H1 (cell line): ENCODE measurements at regions not wholly inside any gene's neighbourhood (a gene's known extent, or its start where the extent isn't known, plus 50 kb on each side); places are given as distances from the start of the nearest gene placed in this dataset.

ENCODE experiments used
- CTCF ChIA-PET: fragments of 300-600 bp; sonication (Branson Sonifier 250); formaldehyde crosslinking; loops from one replicate; lab custom pipeline; 2021; ENCODE audit not compliant: partially characterized antibody; lab: Charles Lee
- POLR2A ChIA-PET: fragments of 300-600 bp; sonication (Branson Sonifier 250); formaldehyde crosslinking; loops from one replicate; lab custom pipeline; 2021; ENCODE audit warnings: inconsistent platforms; ENCODE audit not compliant: partially characterized antibody; lab: Charles Lee
- DNase-seq, 2 experiments: peaks; one replicate each; pipeline versions ENCODE4 v3.0.0 to v3.0.0-alpha.2; 2010 to 2022; ENCODE audit warnings: low spot score in 2 of 2, low read depth in 1 of 2, mixed read lengths in 1 of 2
- FAIRE-seq: peaks from 2 replicates; lab custom pipeline; 2011; peaks lifted over from hg19 to GRCh38; lab: Jason Lieb, UNC
- H2AFZ ChIP-seq: 2 replicates; pipeline ENCODE4 v1.8.1; 2012; ENCODE audit warnings: low read length, inconsistent platforms
- H2AK5ac ChIP-seq: 2 replicates; pipeline ENCODE4 v1.6.1; 2013; ENCODE audit warnings: low read depth, low read length
- H2BK120ac ChIP-seq: replicated peaks from 2 replicates; pipeline ENCODE3; 2013; ENCODE audit warnings: low read depth, low read length, inconsistent platforms
- H2BK12ac ChIP-seq: 2 replicates; pipeline ENCODE4 v1.6.1; 2013; ENCODE audit warnings: low read depth, low read length
- H2BK15ac ChIP-seq: 2 replicates; pipeline ENCODE4 v1.6.1; 2013; ENCODE audit warnings: low read length
- H2BK20ac ChIP-seq: 2 replicates; pipeline ENCODE4 v1.6.1; 2013; ENCODE audit warnings: low read length
- H2BK5ac ChIP-seq: 2 replicates; pipeline ENCODE4 v1.6.1; 2013; ENCODE audit warnings: low read depth, low read length
- H3K14ac ChIP-seq: 2 replicates; pipeline ENCODE4 v1.6.1; 2013; ENCODE audit warnings: inconsistent platforms; ENCODE audit not compliant: insufficient read length
- H3K18ac ChIP-seq: 2 replicates; pipeline ENCODE4 v1.6.1; 2013; ENCODE audit warnings: low read length; ENCODE audit errors: extremely low read depth
- H3K23ac ChIP-seq: 2 replicates; pipeline ENCODE4 v1.6.1; 2013; ENCODE audit warnings: inconsistent platforms; ENCODE audit not compliant: insufficient read length
- H3K23me2 ChIP-seq: 2 replicates; pipeline ENCODE4 v1.6.1; 2013; ENCODE audit warnings: low read depth, low read length
- H3K27ac ChIP-seq: 2 replicates; pipeline ENCODE4 v1.6.1; 2011; ENCODE audit warnings: low read depth, low read length, inconsistent platforms
- H3K27me3 ChIP-seq, 4 experiments: replicated peaks in 1 of 4; 1 replicate in 1 of 4; 2 replicates in 3 of 4; pipeline versions ENCODE4 v1.6.1 to v1.8.1; 2011 to 2013; ENCODE audit warnings: low read length in 3 of 4, mild to moderate bottlenecking in 3 of 4, inconsistent platforms in 2 of 4, mixed read lengths in 2 of 4, moderate library complexity in 1 of 4; ENCODE audit not compliant: control insufficient read depth in 3 of 4, insufficient read depth in 3 of 4; ENCODE audit errors: extremely low read depth in 1 of 4
- H3K36me3 ChIP-seq, 4 experiments: 2 replicates each; pipeline versions ENCODE4 v1.6.1 to v1.8.1; 2011 to 2013; ENCODE audit warnings: mild to moderate bottlenecking in 4 of 4, low read length in 3 of 4, moderate library complexity in 2 of 4, control low read depth in 1 of 4, inconsistent platforms in 1 of 4; ENCODE audit not compliant: insufficient read depth in 4 of 4, control insufficient read depth in 2 of 4
- H3K4ac ChIP-seq: replicated peaks from 2 replicates; pipeline ENCODE3; 2013; ENCODE audit warnings: low read length, low read depth, mixed read lengths, inconsistent platforms; ENCODE audit not compliant: insufficient read length
- H3K4me1 ChIP-seq, 4 experiments: replicated peaks in 1 of 4; 1 replicate in 1 of 4; 2 replicates in 3 of 4; pipeline versions ENCODE4 v1.6.1 to v1.8.1; 2011 to 2013; ENCODE audit warnings: low read length in 3 of 4, inconsistent platforms in 2 of 4, mixed read lengths in 1 of 4; ENCODE audit not compliant: insufficient read depth in 4 of 4, control insufficient read depth in 3 of 4
- H3K4me2 ChIP-seq, 2 experiments: 2 replicates each; pipeline versions ENCODE4 v1.6.1 to v1.8.1; 2011 to 2013; ENCODE audit warnings: low read depth in 2 of 2, low read length in 2 of 2, control low read depth in 1 of 2, inconsistent platforms in 1 of 2, mild to moderate bottlenecking in 1 of 2; ENCODE audit not compliant: insufficient read depth in 1 of 2
- H3K4me3 ChIP-seq, 4 experiments: fragments of 200-600, 300-600 bp in 1 of 4; sonication (generic), shearing (Covaris generic), sonication (Bioruptor Twin) in 1 of 4; 2 replicates each; pipeline versions ENCODE4 v1.5.1 to v1.8.1; 2011 to 2016; ENCODE audit warnings: low read length in 4 of 4, low read depth in 3 of 4, control low read depth in 2 of 4, inconsistent platforms in 2 of 4, mild to moderate bottlenecking in 2 of 4, mixed read lengths in 1 of 4, moderate library complexity in 1 of 4; ENCODE audit not compliant: insufficient read depth in 2 of 4; ENCODE audit errors: extremely low read depth in 1 of 4
- H3K56ac ChIP-seq: replicated peaks from 2 replicates; pipeline ENCODE3; 2013; ENCODE audit warnings: low read depth, mild to moderate bottlenecking, mixed read lengths, low read length, inconsistent platforms; ENCODE audit not compliant: insufficient read length
- H3K79me1 ChIP-seq: 2 replicates; pipeline ENCODE4 v1.6.1; 2013; ENCODE audit warnings: low read depth, low read length, control low read depth
- H3K79me2 ChIP-seq, 2 experiments: 2 replicates each; pipeline versions ENCODE4 v1.6.1 to v1.8.1; 2012 to 2013; ENCODE audit warnings: low read length in 2 of 2, mild to moderate bottlenecking in 2 of 2, inconsistent platforms in 1 of 2; ENCODE audit not compliant: insufficient read depth in 2 of 2, control insufficient read depth in 1 of 2
- H3K9ac ChIP-seq, 4 experiments: replicated peaks in 1 of 4; 1 replicate in 1 of 4; 2 replicates in 3 of 4; pipeline versions ENCODE4 v1.6.1 to v1.8.1; 2011 to 2013; ENCODE audit warnings: low read depth in 3 of 4, low read length in 3 of 4, control low read depth in 2 of 4, mild to moderate bottlenecking in 2 of 4, moderate library complexity in 2 of 4, inconsistent platforms in 1 of 4; ENCODE audit errors: extremely low read depth in 1 of 4
- H3K9me3 ChIP-seq, 2 experiments: 2 replicates each; pipeline versions ENCODE4 v1.6.1 to v1.8.1; 2012 to 2013; ENCODE audit warnings: mild to moderate bottlenecking in 2 of 2, moderate library complexity in 2 of 2, control low read depth in 1 of 2, inconsistent platforms in 1 of 2, low read depth in 1 of 2, low read length in 1 of 2, mixed read lengths in 1 of 2; ENCODE audit not compliant: insufficient read depth in 2 of 2
- H4K20me1 ChIP-seq, 2 experiments: replicated peaks in 1 of 2; 2 replicates each; pipeline versions ENCODE3 to v1.8.1; 2011 to 2013; ENCODE audit warnings: inconsistent platforms in 2 of 2, low read length in 2 of 2, mild to moderate bottlenecking in 1 of 2; ENCODE audit not compliant: insufficient read depth in 2 of 2, control insufficient read depth in 1 of 2
- H4K5ac ChIP-seq: 2 replicates; pipeline ENCODE4 v1.6.1; 2013; ENCODE audit warnings: low read length, low read depth, mixed read lengths, inconsistent platforms; ENCODE audit not compliant: insufficient read length
- H4K8ac ChIP-seq: 2 replicates; pipeline ENCODE4 v1.8.0; 2013; ENCODE audit warnings: mild to moderate bottlenecking, moderate library complexity, low read length, inconsistent platforms; ENCODE audit not compliant: insufficient read depth; ENCODE audit errors: extremely low read depth
- H4K91ac ChIP-seq: replicated peaks from 2 replicates; pipeline ENCODE3; 2013; ENCODE audit warnings: low read length, mixed read lengths, inconsistent platforms; ENCODE audit not compliant: insufficient read length
- EZH2 ChIP-seq: fragments of 200-600 bp; sonication (generic); IDR thresholded peaks from 2 replicates; pipeline ENCODE4 v1.7.1; 2012; ENCODE audit warnings: low read depth, mild to moderate bottlenecking, moderate library complexity, low read length, inconsistent platforms; ENCODE audit not compliant: severe bottlenecking
- KDM4A ChIP-seq: IDR thresholded peaks from one replicate; pipeline ENCODE4 v1.7.1; 2012; ENCODE audit warnings: low read depth, mild to moderate bottlenecking, moderate library complexity, low read length, inconsistent platforms; ENCODE audit not compliant: severe bottlenecking
- PHF8 ChIP-seq: fragments of 200-600 bp; sonication (generic); conservative IDR thresholded peaks from 2 replicates; pipeline ENCODE4 v1.7.1; 2012; ENCODE audit warnings: low read depth, mild to moderate bottlenecking, inconsistent platforms, low read length, moderate library complexity
- RNF2 ChIP-seq: fragments of 200-900, 300-1000 bp; sonication (generic); IDR thresholded peaks from 2 replicates; pipeline ENCODE4 v1.7.1; 2016; ENCODE audit warnings: borderline replicate concordance, low read depth, mild to moderate bottlenecking, antibody characterized with exemption, low read length; ENCODE audit not compliant: poor library complexity, severe bottlenecking; ENCODE audit errors: missing control alignments
- SAP30 ChIP-seq: fragments of 300-600 bp; sonication (generic); IDR thresholded peaks from 2 replicates; pipeline ENCODE4 v1.7.1; 2012; ENCODE audit warnings: low read length, moderate library complexity, mild to moderate bottlenecking, inconsistent platforms; ENCODE audit not compliant: insufficient read depth, insufficient replicate concordance
- SP1 ChIP-seq: IDR thresholded peaks from 2 replicates; pipeline ENCODE4 v1.6.1; 2011; ENCODE audit warnings: low read depth, low read length
- SP4 ChIP-seq: IDR thresholded peaks from 2 replicates; pipeline ENCODE4 v1.6.1; 2012; ENCODE audit warnings: low read length, inconsistent platforms
- TAF7 ChIP-seq: optimal IDR thresholded peaks from 2 replicates; pipeline ENCODE3; 2011; ENCODE audit warnings: low read depth, mild to moderate bottlenecking, inconsistent platforms, low read length, moderate library complexity, borderline replicate concordance
- TCF12 ChIP-seq: IDR thresholded peaks from 2 replicates; pipeline ENCODE4 v1.6.1; 2011; ENCODE audit warnings: low read depth, mild to moderate bottlenecking, low read length
- ZNF274 ChIP-seq: IDR thresholded peaks from 2 replicates; pipeline ENCODE4 v1.7.0; 2012; ENCODE audit warnings: low read length, borderline replicate concordance; ENCODE audit errors: extremely low read depth
- WGBS, 2 experiments: shearing (Covaris generic) in 1 of 2; methylation state at CpG; one replicate each; pipeline versions ENCODE4 v1.1.6 to v1.1.7; 2013 to 2015; ENCODE audit warnings: low lambda C conversion rate in 2 of 2, mixed read lengths in 2 of 2, inconsistent platforms in 1 of 2, low coverage in 1 of 2, missing lambda C conversion rate in 1 of 2; ENCODE audit not compliant: insufficient replicate concordance in 2 of 2, insufficient coverage in 1 of 2, insufficient read length in 1 of 2; ENCODE audit errors: extremely low coverage in 1 of 2, missing lambda C conversion rate in 1 of 2; 5-methylcytosine and 5-hydroxymethylcytosine counted together
- TF ChIP-seq, protein P1 (sequence below): IDR thresholded peaks from 2 replicates; pipeline ENCODE4 v1.6.1; 2011; ENCODE audit warnings: low read length, improper control_type of control experiment

DNA sequence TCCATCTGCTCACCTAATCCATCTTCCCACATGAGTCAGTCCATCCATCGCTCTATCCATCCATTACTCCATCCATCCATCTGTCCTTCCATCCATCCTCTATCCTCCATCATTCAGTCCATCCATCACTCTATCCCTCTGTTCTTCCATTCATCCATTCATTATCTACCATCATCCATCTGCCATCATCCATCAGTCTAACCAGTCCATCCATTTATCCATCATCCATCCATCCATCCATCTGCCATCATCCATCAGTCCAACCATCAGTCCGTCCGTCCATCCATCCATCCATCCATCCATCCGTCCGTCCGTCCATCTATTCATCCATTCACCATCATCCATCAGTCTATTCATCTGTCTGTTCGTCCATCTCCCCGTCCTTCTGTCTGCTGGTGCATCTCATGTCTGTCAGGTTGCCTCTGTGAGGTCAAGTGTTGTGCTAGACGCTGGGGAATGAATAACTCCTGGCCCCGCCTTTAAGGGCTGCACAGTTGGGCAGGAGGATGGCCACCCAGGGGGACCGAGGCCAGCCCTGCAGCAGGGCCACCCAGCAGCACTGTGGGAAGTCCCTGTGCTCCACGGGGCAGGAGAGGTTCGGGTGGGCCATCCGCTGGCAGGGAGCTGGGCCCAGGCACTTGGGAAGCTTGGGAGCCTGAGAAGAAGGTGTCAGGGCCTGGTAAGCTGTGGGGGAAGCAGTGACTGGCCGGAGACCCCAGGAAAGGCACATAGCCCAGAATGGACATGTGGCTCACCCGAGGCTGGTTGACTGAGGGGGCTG lies 137.1 kb downstream of the CTTN start:
- Histone ChIP-seq H2AK5ac (0 out of 2 replicates have a peak overlapping the region, but pooled peaks have one; percentile 16), H3K23ac (no peak overlapping the region), H3K4ac (no peak overlapping the region), H3K27ac (no peak overlapping the region), H2BK120ac (no peak overlapping the region), H4K91ac (no peak overlapping the region), H2BK20ac (no peak overlapping the region), H3K9me3 (no peaks in the 10 kb centered on the region), H3K9ac (no peak overlapping the region), H3K79me1 (peaks cover 4% of the 10 kb centered on the region; the same call in 1 of the 2 replicates), H2BK5ac (no peak overlapping the region), H3K14ac (no peak overlapping the region), H3K79me2 (no peaks in the 10 kb centered on the region), H2BK12ac (no peak overlapping the region), H3K36me3 (no peaks in the 10 kb centered on the region), H3K27me3 (no peaks in the 10 kb centered on the region), H3K4me3 (no peak overlapping the region), H2BK15ac (no peak overlapping the region), H3K56ac (no peak overlapping the region), H3K23me2 (peaks cover 4% of the 10 kb centered on the region), H4K20me1 (peaks cover 7% of the 10 kb centered on the region in 2 experiments), H3K4me2 (no peak overlapping the region), H4K8ac (no peak overlapping the region), H4K5ac (no peak overlapping the region), H2AFZ (no peak overlapping the region), H3K18ac (no peak overlapping the region), H3K4me1 (peaks cover 10 to 20% (median 15%) of the 10 kb centered on the region in 4 experiments)
- no peak for FAIRE-seq
- CTCF ChIA-PET, result interaction anchor here (1.3 kb wide), 1 partner anchor 23 kb away, joined by 7 read pairs; no protein-coding TSS in a partner anchor
- POLR2A ChIA-PET, result no interaction called here
- no peak for DNase-seq
- 96 to 100% methylated on average over 1 to 16 of the region's 16 CpGs for WGBS, 2 experiments
- TF ChIP-seq SP1, result no peak
- no peak for TF ChIP-seq SAP30
- TF ChIP-seq PHF8, result no peak
- TF ChIP-seq, protein P1, sequence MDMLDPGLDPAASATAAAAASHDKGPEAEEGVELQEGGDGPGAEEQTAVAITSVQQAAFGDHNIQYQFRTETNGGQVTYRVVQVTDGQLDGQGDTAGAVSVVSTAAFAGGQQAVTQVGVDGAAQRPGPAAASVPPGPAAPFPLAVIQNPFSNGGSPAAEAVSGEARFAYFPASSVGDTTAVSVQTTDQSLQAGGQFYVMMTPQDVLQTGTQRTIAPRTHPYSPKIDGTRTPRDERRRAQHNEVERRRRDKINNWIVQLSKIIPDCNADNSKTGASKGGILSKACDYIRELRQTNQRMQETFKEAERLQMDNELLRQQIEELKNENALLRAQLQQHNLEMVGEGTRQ, result no peak
- no peak for TF ChIP-seq TCF12
- TF ChIP-seq KDM4A, result no peak
- no peak for TF ChIP-seq EZH2
- no peak for TF ChIP-seq TAF7
- TF ChIP-seq SP4, result no peak
- no peak for TF ChIP-seq ZNF274
- no peak for TF ChIP-seq RNF2
